Esophagus squamous epithelium (tissue), 4 donors: ENCODE measurements at regions not wholly inside any gene's neighbourhood (a gene's known extent, or its start where the extent isn't known, plus 50 kb on each side); places are given as distances from the start of the nearest gene placed in this dataset.

Experiments
- CTCF ChIP-seq, 6 experiments: fragments of 450-650 bp in 4 of 6; fragments of 200-600 bp in 2 of 6; sonication (generic) in 2 of 6; IDR thresholded peaks; one replicate each; pipeline ENCODE4 v1.5.1; 2016 to 2019; ENCODE audit warnings: antibody characterized with exemption in 6 of 6, mild to moderate bottlenecking in 4 of 6, moderate library complexity in 4 of 6
- POLR2A ChIP-seq, 4 donors: fragments of 450-650 bp; IDR thresholded peaks; one replicate each; pipeline ENCODE4 v1.6.1; 2017; ENCODE audit warnings: antibody characterized with exemption in 4 of 4, mild to moderate bottlenecking in 4 of 4, moderate library complexity in 3 of 4

GRCh38 chr1:185654199-185654951, 79.8 kb upstream of the HMCN1 start:
- TF ChIP-seq CTCF (IDR thresholded peaks at IDR 0.05) (no peak), POLR2A (IDR thresholded peaks at IDR 0.05) (no peak)
